ENCODE measurements at regions not wholly inside any gene's neighbourhood (a gene's known extent, or its start where the extent isn't known, plus 50 kb on each side); places are given as distances from the start of the nearest gene placed in this dataset.

GRCh38 chr3:4224331-4224730 is 78.8 kb upstream of the SETMAR start:
- peaks cover 19% of the 10 kb centered on the region for H3K9me3 ChIP-seq (ENCODE audit: control insufficient read depth, insufficient read depth, low read length)
- H4K5ac ChIP-seq (ENCODE audit: low read depth, low read length), result no peak overlapping the region
- H3K23ac ChIP-seq (ENCODE audit: low read depth, low read length), result no peak overlapping the region
- no peak overlapping the region for H3K4me3 ChIP-seq (ENCODE audit: insufficient read depth, low read depth, low read length)
- H3K4ac ChIP-seq (ENCODE audit: low read depth, low read length), result no peak overlapping the region
- no peak overlapping the region for H2BK15ac ChIP-seq (ENCODE audit: low read depth, low read length)
- no peak overlapping the region for H4K91ac ChIP-seq (ENCODE audit: insufficient read depth, low read depth, low read length)
- H3K56ac ChIP-seq (ENCODE audit: extremely low read depth, insufficient read depth, low read length), result no peak overlapping the region
- H4K20me1 ChIP-seq (ENCODE audit: insufficient read depth, low read length), result no peaks in the 10 kb centered on the region
- no peak overlapping the region for H4K8ac ChIP-seq (ENCODE audit: low read depth in 2 of 2, low read length in 2 of 2)
- no peak overlapping the region for H3K4me2 ChIP-seq (ENCODE audit: low read depth, low read length)
- no peak overlapping the region for H2AK9ac ChIP-seq (replicated peaks; ENCODE audit: low read depth, low read length, poor library complexity)
- CTCF ChIA-PET, result no interaction called here
- BruUV-seq (replicated peaks), result no TSS peak
- no peak overlapping the region for H2BK20ac ChIP-seq (ENCODE audit: low read depth, low read length)
- dilution Hi-C loops (cut with HindIII; ENCODE audit: low sequenced_read_pairs, unreplicated experiment) (no loop called here), intact Hi-C loops (cut with micrococcal nuclease) (no loop called here), in situ Hi-C loops (cut with MboI; ENCODE audit: low sequenced_read_pairs) (no loop called here)
- no peak overlapping the region for H3K27ac ChIP-seq (ENCODE audit: insufficient read depth, low read length)
- H2AK5ac ChIP-seq (ENCODE audit: low read depth, low read length), result no peak overlapping the region
- H3K4me1 ChIP-seq (ENCODE audit: control insufficient read depth, insufficient read depth, low read length), result no peaks in the 10 kb centered on the region
- no peaks in the 10 kb centered on the region for H3K79me1 ChIP-seq (ENCODE audit: low read depth in 1 of 2, low read length in 2 of 2)
- H3K18ac ChIP-seq (ENCODE audit: low read depth, low read length), result no peak overlapping the region
- DNase-seq (no peak), ATAC-seq (ENCODE audit: low read depth) (no peak)
- H3K14ac ChIP-seq (replicated peaks; ENCODE audit: low read depth, low read length), result no peak overlapping the region
- no peaks in the 10 kb centered on the region for H3K9me1 ChIP-seq (ENCODE audit: insufficient read depth, low read length)
- TF ChIP-seq, protein P1, sequence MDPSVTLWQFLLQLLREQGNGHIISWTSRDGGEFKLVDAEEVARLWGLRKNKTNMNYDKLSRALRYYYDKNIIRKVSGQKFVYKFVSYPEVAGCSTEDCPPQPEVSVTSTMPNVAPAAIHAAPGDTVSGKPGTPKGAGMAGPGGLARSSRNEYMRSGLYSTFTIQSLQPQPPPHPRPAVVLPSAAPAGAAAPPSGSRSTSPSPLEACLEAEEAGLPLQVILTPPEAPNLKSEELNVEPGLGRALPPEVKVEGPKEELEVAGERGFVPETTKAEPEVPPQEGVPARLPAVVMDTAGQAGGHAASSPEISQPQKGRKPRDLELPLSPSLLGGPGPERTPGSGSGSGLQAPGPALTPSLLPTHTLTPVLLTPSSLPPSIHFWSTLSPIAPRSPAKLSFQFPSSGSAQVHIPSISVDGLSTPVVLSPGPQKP (IDR thresholded peaks at IDR 0.05; ENCODE audit: borderline replicate concordance, low read depth, low read length), result no peak
- TF ChIP-seq RFX5 (IDR thresholded peaks at IDR 0.05; ENCODE audit: low read depth, low read length) (no peak), SMC3 (IDR thresholded peaks at IDR 0.05; ENCODE audit: low read depth, low read length) (no peak), RCOR1 (IDR thresholded peaks at IDR 0.05; ENCODE audit: insufficient replicate concordance, low read length) (no peak), NFE2L2 (IDR thresholded peaks at IDR 0.05; ENCODE audit: low read depth, low read length) (no peak), CEBPB (IDR thresholded peaks at IDR 0.05; ENCODE audit: low read depth, low read length) (no peak), POLR2A (IDR thresholded peaks at IDR 0.05; ENCODE audit: low read depth, low read length) (no peak), BHLHE40 (IDR thresholded peaks at IDR 0.05; ENCODE audit: low read depth, low read length) (no peak), RAD21 (IDR thresholded peaks at IDR 0.05; ENCODE audit: low read length) (no peak), MXI1 (IDR thresholded peaks at IDR 0.05; ENCODE audit: borderline replicate concordance, low read depth, low read length) (no peak)
- TF ChIP-seq, protein P2, sequence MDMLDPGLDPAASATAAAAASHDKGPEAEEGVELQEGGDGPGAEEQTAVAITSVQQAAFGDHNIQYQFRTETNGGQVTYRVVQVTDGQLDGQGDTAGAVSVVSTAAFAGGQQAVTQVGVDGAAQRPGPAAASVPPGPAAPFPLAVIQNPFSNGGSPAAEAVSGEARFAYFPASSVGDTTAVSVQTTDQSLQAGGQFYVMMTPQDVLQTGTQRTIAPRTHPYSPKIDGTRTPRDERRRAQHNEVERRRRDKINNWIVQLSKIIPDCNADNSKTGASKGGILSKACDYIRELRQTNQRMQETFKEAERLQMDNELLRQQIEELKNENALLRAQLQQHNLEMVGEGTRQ (IDR thresholded peaks at IDR 0.05; ENCODE audit: low read depth, low read length), result no peak
- POLR2A ChIA-PET (ENCODE audit: unreplicated experiment), result no interaction called here
- H3K36me3 ChIP-seq (ENCODE audit: control insufficient read depth, insufficient read depth, low read length), result no peaks in the 10 kb centered on the region
- H3K9ac ChIP-seq (ENCODE audit: low read depth, low read length), result no peak overlapping the region
- no peak overlapping the region for H2AFZ ChIP-seq (replicated peaks; ENCODE audit: low read length, poor library complexity)
- H2BK5ac ChIP-seq (ENCODE audit: low read depth, low read length, poor library complexity, severe bottlenecking), result no peak overlapping the region
- H2BK120ac ChIP-seq (ENCODE audit: low read depth, low read length), result no peak overlapping the region
- H3K27me3 ChIP-seq (ENCODE audit: control insufficient read depth, insufficient read depth, low read length), result no peaks in the 10 kb centered on the region

Measured in IMR-90 (cell line).